Nephron progenitor cell (in vitro differentiated cells): ENCODE measurements at regions not wholly inside any gene's neighbourhood (a gene's known extent, or its start where the extent isn't known, plus 50 kb on each side); places are given as distances from the start of the nearest gene placed in this dataset.

Source experiments
- DNase-seq: peaks from one replicate; pipeline ENCODE4 v3.0.0; 2021
- H3K27ac Mint-ChIP-seq: 2 replicates; pipeline ENCODE4 v1.8.0; 2021; ENCODE audit warnings: mild to moderate bottlenecking, moderate library complexity, mixed read lengths
- H3K27me3 Mint-ChIP-seq: 2 replicates; pipeline ENCODE4 v1.8.0; 2021; ENCODE audit warnings: mild to moderate bottlenecking, low read depth, mixed read lengths; ENCODE audit not compliant: poor library complexity
- H3K36me3 Mint-ChIP-seq: 2 replicates; pipeline ENCODE4 v1.8.0; 2021; ENCODE audit warnings: low read depth, mixed read lengths
- H3K4me1 Mint-ChIP-seq: 2 replicates; pipeline ENCODE4 v1.8.0; 2021; ENCODE audit warnings: mixed read lengths
- H3K4me3 Mint-ChIP-seq: 2 replicates; pipeline ENCODE4 v1.8.0; 2021; ENCODE audit warnings: mild to moderate bottlenecking, moderate library complexity, mixed read lengths
- H3K9me3 Mint-ChIP-seq: 2 replicates; pipeline ENCODE4 v1.8.0; 2021; ENCODE audit warnings: mild to moderate bottlenecking, moderate library complexity, mixed read lengths
- TF ChIP-seq, protein P1 (sequence below): fragments of 200-600 bp; sonication (generic); IDR thresholded peaks from 2 replicates; pipeline ENCODE4 v1.5.0; 2021; ENCODE audit warnings: antibody characterized with exemption

DNA sequence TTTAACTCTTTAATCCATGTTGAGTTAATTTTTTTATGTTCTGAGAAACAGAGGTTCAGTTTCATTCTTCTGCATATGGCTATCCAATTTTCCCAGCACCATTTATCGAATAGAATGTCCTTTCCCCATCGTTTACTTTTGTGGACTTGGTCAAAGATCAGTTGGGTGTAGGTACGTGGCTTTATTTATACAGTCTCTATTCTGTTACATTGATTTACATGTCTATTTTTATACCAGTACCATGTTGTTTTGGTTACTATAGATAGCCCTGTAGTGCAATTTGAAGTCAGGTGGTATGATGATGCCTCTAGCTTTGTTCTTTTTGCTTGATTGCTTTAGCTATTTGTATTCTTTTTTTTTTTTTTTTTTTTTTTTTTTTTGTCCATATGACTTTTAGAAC is 462.0 kb downstream of the HTR1A start:
- TF ChIP-seq, protein P1, sequence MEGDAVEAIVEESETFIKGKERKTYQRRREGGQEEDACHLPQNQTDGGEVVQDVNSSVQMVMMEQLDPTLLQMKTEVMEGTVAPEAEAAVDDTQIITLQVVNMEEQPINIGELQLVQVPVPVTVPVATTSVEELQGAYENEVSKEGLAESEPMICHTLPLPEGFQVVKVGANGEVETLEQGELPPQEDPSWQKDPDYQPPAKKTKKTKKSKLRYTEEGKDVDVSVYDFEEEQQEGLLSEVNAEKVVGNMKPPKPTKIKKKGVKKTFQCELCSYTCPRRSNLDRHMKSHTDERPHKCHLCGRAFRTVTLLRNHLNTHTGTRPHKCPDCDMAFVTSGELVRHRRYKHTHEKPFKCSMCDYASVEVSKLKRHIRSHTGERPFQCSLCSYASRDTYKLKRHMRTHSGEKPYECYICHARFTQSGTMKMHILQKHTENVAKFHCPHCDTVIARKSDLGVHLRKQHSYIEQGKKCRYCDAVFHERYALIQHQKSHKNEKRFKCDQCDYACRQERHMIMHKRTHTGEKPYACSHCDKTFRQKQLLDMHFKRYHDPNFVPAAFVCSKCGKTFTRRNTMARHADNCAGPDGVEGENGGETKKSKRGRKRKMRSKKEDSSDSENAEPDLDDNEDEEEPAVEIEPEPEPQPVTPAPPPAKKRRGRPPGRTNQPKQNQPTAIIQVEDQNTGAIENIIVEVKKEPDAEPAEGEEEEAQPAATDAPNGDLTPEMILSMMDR, result no peak
- Mint-ChIP-seq H3K4me1 (no peaks in the 10 kb centered on the region), H3K36me3 (no peaks in the 10 kb centered on the region), H3K27ac (no peak overlapping the region), H3K9me3 (no peaks in the 10 kb centered on the region), H3K27me3 (peaks cover 5% of the 10 kb centered on the region), H3K4me3 (no peak overlapping the region)
- no peak for DNase-seq

DNA sequence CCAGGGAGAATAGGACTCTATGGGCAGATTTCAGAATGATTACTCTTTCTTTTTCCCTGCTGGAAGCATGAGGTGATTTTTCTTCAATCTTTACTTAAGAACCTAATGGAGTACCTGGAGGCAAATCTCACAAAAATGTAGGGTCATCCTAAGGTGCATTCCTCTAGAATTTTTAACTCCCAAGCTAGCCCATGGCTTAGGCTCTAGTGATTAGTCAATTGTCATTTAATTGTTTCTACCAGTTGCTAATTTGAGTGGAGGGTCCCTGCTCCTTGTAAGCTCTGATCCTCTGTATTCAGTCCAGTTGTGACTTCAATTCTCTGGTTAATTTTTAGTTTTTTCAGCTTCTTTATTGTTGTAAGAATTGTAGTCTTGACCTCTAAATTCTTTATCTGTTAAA is 467.0 kb downstream of the HTR1A start:
- Mint-ChIP-seq H3K4me3 (no peak overlapping the region), H3K27ac (no peak overlapping the region), H3K36me3 (no peaks in the 10 kb centered on the region), H3K9me3 (no peaks in the 10 kb centered on the region), H3K4me1 (no peaks in the 10 kb centered on the region), H3K27me3 (no peaks in the 10 kb centered on the region)
- no peak for DNase-seq
- TF ChIP-seq, protein P1, result no peak

DNA sequence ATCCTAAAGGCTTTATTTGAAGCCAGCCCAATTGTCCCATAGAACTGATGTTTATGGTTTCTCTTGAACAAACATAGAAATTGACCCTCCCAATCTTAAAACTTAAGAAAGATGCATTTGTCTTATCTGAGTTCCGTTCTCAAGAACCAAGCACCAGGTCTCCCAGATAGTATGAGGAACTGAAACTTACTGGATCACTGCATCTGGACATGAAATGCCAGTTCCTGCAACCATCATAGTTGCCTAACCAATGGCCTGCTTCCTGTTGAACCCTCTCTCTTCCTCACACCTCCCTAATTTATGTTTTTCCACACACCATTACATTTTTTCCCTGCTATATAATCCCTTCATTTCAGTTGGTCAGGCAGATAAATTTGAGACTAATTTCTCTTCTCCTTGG is 478.9 kb downstream of the HTR1A start:
- Mint-ChIP-seq H3K9me3 (peaks cover 7% of the 10 kb centered on the region), H3K27me3 (no peaks in the 10 kb centered on the region)

DNA sequence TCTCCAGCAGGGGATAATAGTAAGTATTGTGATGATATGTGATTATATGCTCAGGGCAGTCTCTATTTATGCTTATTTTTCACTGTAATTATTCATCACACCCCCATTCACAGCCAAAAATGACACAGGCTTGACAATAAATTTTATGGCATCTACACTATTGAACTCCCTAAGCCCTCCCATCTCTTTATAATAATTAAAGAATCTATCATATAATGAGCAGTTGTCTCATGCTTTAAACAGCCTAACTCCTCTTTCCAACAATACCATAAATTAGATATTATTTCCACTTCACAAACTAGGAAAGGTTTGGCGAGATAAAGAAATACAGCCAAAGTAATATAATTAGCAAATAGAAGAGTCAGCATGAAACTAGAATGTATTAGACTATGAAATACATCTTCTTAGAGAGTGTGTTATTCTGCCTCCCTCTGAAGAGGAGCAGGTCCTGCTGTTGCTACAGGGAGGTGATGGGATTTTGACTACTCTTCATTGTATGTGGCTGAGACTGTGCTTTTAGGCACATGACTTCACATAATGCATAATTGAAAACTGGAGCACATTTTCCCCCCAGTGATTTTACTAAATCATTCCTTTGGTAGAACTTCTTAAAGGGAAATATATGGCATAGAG is 488.8 kb downstream of the HTR1A start:
- no peak for DNase-seq
- Mint-ChIP-seq H3K9me3 (peaks cover 3% of the 10 kb centered on the region), H3K4me1 (no peaks in the 10 kb centered on the region), H3K4me3 (no peak overlapping the region), H3K27ac (no peak overlapping the region), H3K36me3 (no peaks in the 10 kb centered on the region), H3K27me3 (no peaks in the 10 kb centered on the region)
- TF ChIP-seq, protein P1, result no peak

More for the DNA sequence above, 478.9 kb downstream of the HTR1A start:
- Mint-ChIP-seq H3K27ac (no peak overlapping the region), H3K36me3 (no peaks in the 10 kb centered on the region), H3K4me3 (no peak overlapping the region), H3K4me1 (no peaks in the 10 kb centered on the region)
- TF ChIP-seq, protein P1, result no peak
- DNase-seq, result no peak

DNA sequence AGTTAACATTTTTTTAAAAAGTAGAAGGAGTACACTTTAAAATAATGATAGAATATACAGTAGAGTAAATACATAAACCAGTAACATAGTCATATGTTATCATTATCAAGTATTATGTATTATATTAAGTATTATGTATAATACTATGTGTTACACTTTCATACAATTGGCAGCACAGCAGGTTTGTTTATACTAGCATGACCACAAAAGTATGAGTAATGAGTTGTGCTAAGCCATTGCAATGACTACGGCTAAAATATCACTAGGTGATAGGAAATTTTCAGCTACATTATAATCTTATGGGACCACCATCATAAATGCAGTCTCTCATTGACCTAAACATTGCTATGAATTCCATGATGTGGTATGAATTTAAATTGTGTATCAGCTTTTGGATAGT is 506.0 kb downstream of the HTR1A start:
- H3K27ac Mint-ChIP-seq, result no peak overlapping the region

DNA sequence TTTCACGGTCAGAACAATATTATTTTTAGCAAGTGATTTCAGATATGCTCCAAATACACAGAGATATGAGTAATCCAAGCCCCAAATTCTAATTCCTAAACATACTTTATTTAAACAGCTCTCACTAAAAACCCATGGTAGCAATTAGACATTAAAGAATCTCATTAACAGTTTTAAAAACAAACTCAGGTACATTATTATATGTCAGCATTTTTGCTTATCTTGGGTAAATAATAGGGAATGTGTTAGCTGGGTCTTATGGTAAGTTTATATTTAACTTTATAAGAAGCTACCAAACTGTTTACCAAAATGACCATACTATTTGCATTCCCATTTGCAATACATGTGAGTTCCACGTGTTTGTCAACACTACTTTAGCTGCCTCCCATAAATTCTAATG is 511.1 kb downstream of the HTR1A start:
- no peaks in the 10 kb centered on the region for H3K9me3 Mint-ChIP-seq
- H3K4me3 Mint-ChIP-seq, result no peak overlapping the region
- H3K27me3 Mint-ChIP-seq, result peaks cover 5% of the 10 kb centered on the region
- no peak overlapping the region for H3K27ac Mint-ChIP-seq
- TF ChIP-seq, protein P1, result no peak
- no peaks in the 10 kb centered on the region for H3K36me3 Mint-ChIP-seq
- DNase-seq, result no peak
- H3K4me1 Mint-ChIP-seq, result no peaks in the 10 kb centered on the region

More for the DNA sequence above, 506.0 kb downstream of the HTR1A start:
- H3K36me3 Mint-ChIP-seq, result no peaks in the 10 kb centered on the region
- TF ChIP-seq, protein P1, result no peak
- H3K27me3 Mint-ChIP-seq, result peaks cover 5% of the 10 kb centered on the region
- H3K4me1 Mint-ChIP-seq, result no peaks in the 10 kb centered on the region
- no peaks in the 10 kb centered on the region for H3K9me3 Mint-ChIP-seq
- H3K4me3 Mint-ChIP-seq, result no peak overlapping the region
- DNase-seq, result no peak
